AG09309 (cell line): ENCODE measurements at regions not wholly inside any gene's neighbourhood (a gene's known extent, or its start where the extent isn't known, plus 50 kb on each side); places are given as distances from the start of the nearest gene placed in this dataset.
"Not testable (repeated sequence)": the region's sequence is repeated elsewhere in the genome, so short reads cannot be mapped to it uniquely, and the experiment has no call there.

ENCODE experiments used
- DNase-seq: peaks from one replicate; pipeline ENCODE4 v3.0.0-alpha.2; 2010; ENCODE audit warnings: low read depth
- H3K4me3 ChIP-seq: 2 replicates; pipeline ENCODE4 v1.5.1; 2011; ENCODE audit warnings: mild to moderate bottlenecking, low read depth, low read length, moderate library complexity; ENCODE audit not compliant: control insufficient read depth
- TF ChIP-seq, protein P1 (sequence below): IDR thresholded peaks from 2 replicates; pipeline ENCODE4 v1.5.1; 2011; ENCODE audit warnings: mild to moderate bottlenecking, low read depth, low read length, inconsistent platforms; ENCODE audit not compliant: insufficient read depth, control insufficient read depth; ENCODE audit errors: missing control alignments

DNA sequence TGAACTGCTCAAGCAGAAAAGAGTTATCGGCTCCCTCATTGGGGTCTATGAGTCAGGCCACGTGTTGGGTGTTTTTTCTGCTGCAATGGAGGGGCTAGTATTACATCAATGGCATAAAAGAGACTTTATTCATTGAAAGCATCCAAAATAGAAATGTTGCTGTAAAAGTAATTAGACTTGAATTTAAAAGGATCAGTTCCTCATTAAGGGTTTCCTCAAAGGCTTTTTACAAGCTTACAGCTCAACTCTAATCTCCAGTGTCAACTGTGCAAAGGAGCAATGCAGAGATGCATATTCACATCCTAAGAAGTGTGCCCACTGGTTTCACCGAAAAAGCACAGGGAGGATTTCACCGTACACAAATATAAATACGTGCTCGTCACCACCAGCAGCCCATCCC lies 300.3 kb downstream of the FOXO1 start:
- DNase-seq, result no peak
- no peak overlapping the region for H3K4me3 ChIP-seq
- TF ChIP-seq, protein P1, sequence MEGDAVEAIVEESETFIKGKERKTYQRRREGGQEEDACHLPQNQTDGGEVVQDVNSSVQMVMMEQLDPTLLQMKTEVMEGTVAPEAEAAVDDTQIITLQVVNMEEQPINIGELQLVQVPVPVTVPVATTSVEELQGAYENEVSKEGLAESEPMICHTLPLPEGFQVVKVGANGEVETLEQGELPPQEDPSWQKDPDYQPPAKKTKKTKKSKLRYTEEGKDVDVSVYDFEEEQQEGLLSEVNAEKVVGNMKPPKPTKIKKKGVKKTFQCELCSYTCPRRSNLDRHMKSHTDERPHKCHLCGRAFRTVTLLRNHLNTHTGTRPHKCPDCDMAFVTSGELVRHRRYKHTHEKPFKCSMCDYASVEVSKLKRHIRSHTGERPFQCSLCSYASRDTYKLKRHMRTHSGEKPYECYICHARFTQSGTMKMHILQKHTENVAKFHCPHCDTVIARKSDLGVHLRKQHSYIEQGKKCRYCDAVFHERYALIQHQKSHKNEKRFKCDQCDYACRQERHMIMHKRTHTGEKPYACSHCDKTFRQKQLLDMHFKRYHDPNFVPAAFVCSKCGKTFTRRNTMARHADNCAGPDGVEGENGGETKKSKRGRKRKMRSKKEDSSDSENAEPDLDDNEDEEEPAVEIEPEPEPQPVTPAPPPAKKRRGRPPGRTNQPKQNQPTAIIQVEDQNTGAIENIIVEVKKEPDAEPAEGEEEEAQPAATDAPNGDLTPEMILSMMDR, result no peak

DNA sequence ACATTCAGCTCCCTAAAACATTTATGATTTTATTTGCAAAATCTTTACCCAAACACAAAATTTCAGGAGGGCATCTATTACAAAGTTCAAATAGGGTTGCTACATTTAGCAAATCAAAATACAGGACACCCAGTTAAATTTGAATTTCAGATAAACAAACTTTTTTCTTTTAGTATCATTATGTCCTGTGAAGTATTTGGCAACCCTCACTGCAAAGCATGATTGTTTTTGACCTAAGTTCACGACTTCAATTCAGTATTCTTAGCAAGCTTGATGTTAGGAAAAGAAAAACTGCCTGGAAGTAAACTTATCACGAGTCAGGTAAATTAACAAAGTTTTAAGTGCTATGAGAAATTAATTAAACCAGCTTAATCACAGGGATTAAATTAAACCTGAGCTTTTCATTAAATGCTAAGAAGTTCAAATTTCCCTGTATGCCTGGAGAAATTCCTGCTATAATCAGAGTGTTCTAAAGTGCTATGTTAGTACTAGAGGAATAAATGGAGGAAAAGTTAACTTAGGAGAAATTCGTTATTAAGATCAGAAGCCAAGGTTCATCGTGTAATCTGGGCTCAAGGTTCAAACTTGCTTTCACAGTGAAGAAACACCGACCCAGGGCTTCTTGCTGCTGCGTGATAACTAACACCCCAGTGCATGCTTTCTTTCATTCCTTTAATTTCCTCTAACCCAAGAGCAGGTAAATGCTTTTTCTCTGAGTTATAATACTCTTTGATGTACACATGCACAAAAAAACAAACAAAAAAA lies 298.1 kb downstream of the FOXO1 start:
- TF ChIP-seq, protein P1, result no peak
- no peak for DNase-seq
- no peak overlapping the region for H3K4me3 ChIP-seq

DNA sequence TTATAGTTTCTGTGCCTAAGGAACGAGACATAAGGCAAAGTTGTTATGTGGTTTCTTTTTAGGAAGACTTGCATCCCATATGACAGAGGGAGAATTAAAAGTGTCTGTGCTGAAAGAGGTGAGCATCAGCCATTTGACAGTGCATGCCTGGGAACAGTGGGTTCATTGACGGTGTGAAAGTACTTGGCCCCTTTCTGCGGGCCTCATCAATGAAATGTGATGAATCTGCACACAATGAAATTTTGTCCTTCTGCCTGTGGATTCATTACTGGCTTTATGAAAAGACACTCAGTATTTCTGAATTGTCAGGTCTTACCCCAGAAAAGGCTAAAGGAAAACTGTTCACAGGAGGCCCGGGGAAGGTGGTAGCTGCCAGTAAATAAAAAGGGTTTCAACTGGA lies 295.8 kb downstream of the FOXO1 start:
- TF ChIP-seq, protein P1, result no peak
- H3K4me3 ChIP-seq, result no peak overlapping the region
- no peak for DNase-seq

DNA sequence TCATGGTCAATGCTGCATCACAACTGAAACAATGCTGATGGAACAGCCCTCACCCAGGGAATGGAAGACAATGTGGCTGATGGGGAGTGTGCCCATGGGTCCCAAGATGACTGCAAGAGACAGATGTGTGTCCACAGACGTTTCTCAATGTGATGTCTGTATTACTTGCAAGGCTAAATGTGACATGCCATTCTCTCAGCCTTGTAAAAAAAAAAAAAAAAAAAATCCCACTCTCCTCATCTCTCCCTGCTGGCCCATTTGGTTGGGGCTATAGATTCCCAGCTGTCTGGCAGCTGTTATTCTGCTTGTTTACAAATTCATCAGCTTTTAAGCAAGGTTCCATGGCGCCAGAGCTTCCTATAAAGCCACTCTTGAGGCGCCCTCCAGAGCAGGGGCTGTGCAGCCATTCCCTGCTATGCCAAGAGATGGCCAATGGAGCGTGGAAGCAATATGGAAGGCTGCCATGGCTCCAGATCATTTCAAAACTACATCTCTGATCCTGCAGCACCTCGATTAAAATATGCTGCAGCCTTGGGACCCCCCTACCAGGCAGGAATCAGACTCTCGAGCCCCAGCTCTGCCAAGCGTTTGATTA lies 294.8 kb downstream of the FOXO1 start:
- TF ChIP-seq, protein P1, result no peak
- H3K4me3 ChIP-seq, result no peak overlapping the region
- no peak for DNase-seq

DNA sequence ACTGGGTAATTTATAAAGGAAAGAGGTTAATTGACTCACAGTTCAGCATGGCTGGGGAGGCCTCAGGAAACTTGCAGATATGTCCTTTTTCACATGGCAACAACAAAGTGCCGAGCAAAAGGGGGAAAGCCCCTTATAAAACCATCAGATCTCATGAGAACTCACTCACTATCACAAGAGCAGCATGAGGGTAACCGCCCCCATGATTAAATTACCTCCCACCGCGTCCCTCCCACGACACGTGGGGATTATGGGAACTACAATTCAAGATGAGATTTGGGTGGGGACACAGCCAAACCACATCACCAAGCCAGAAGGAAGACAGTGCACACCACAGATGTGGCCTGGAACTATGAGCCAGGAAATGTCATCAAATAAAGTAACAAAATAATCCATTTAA lies 292.8 kb downstream of the FOXO1 start:
- H3K4me3 ChIP-seq, DNase-seq: not testable (repeated sequence)

DNA sequence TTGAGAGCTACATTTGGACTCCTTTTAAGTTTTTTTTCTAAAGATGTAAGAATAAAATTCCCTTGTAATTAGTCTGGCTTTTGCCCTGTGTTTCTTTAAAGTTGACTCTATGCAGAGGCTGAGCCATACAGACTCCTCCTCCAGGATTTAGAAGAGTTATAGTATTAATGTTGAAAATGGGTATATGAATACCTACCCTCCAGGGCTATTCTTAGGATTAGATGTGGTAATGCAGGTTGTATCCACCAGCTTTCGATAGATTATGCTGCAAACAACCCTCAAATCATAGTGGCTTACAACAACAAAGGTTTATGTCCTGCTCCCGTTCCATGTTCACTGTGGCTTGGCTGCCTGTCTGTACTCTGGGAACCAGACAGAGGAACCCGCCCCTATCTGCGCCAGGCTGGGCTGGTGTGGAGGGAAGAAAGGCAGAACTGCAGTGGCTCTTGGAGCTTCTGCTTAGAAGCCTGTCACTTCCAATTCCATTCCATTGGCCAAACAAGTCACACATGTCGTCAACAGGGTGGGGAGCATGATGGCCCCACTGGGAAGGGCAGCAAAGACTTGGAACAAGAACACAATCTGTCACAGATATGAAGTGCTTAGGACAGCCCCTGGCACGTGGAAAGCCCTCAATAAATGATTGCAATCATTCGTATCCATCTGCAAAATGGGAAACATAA lies 290.8 kb downstream of the FOXO1 start:
- no peak for DNase-seq
- TF ChIP-seq, protein P1, result no peak
- H3K4me3 ChIP-seq, result no peak overlapping the region

DNA sequence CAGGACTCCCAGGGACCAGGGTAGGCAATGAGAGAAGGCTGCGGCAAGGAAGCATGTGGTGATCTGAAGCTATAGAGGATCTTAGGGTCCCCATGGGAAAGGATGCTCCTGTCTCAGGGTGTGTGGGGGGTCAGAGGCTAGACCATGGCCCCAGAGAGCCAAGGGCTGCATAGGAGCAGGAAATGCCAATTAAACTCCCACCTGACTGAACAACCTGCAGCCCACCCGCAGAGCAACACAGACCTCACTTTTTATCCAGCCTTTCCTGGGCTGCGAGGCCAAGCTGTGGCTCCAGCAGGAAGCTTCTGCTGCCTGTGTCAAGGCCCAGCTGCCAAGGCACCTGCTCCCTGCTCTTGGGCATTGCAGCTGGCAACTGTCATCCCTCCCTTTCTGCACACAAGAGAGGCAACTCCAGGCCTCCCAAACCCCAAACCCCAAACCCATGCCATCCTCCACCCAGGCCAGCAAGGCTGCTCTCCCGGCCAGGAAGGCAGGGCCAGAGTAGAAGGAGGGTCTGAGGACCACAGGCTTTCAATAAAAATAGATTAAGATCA lies 290.1 kb downstream of the FOXO1 start:
- TF ChIP-seq, protein P1, result no peak
- DNase-seq, result no peak
- no peak overlapping the region for H3K4me3 ChIP-seq
